K562 (cell line): ENCODE measurements at regions not wholly inside any gene's neighbourhood (a gene's known extent, or its start where the extent isn't known, plus 50 kb on each side); places are given as distances from the start of the nearest gene placed in this dataset.

Experiments used
- ATAC-seq: fragments of 200-7000 bp; cut with Tn5 transposase; 3 replicates; pipeline ENCODE4 v1.9.1; 2020; ENCODE audit warnings: moderate library complexity
- BruUV-seq: library from RNA; stranded (reverse); fragments of 400-500 nt; replicated peaks from 2 replicates; lab custom pipeline; 2021; lab: Mats Ljungman, UMichigan
- CTCF ChIA-PET: fragments of 300-600 bp; formaldehyde crosslinking; extraction: SDS; loops from one replicate; lab custom pipeline; 2021; ENCODE audit warnings: low intra/inter-chr PET ratio; lab: Yijun Ruan, JAX
- POLR2A ChIA-PET: fragments of 300-600, 350-650 bp; sonication (Branson Sonifier 250); formaldehyde crosslinking; extraction: SDS; loops from one replicate; lab custom pipeline; 2021; ENCODE audit warnings: antibody characterized with exemption, inconsistent platforms; lab: Yijun Ruan, JAX
- DNase-seq, 4 experiments: peaks; one replicate each; pipeline versions ENCODE4 v3.0.0 to v3.0.0-alpha.2; 2011 to 2018; ENCODE audit warnings: low spot score in 3 of 4, mixed read lengths in 3 of 4; ENCODE audit errors: extremely low read depth in 1 of 4
- FAIRE-seq: peaks from 2 replicates; lab custom pipeline; 2011; peaks lifted over from hg19 to GRCh38; lab: Jason Lieb, UNC
- H2AFZ ChIP-seq: 2 replicates; pipeline ENCODE4 v1.6.0; 2011; ENCODE audit warnings: low read depth, low read length, control low read depth, inconsistent platforms
- H3K27ac ChIP-seq: fragments of 200-600 bp; 3 replicates; pipeline ENCODE4 v1.8.0; 2011; ENCODE audit warnings: low read depth, mild to moderate bottlenecking, control low read depth, inconsistent platforms, low read length, moderate library complexity, mixed read lengths; ENCODE audit errors: extremely low read depth
- H3K27me3 ChIP-seq, 2 experiments: fragments of 300-600 bp in 1 of 2; 2 replicates in 1 of 2; 3 replicates in 1 of 2; pipeline versions ENCODE4 v1.6.0 to v1.8.0; 2011; ENCODE audit warnings: inconsistent platforms in 2 of 2, low read length in 2 of 2, mild to moderate bottlenecking in 1 of 2, mixed read lengths in 1 of 2, moderate library complexity in 1 of 2; ENCODE audit not compliant: control insufficient read depth in 2 of 2, insufficient read depth in 2 of 2
- H3K36me3 ChIP-seq: fragments of 300-600 bp; 3 replicates; pipeline ENCODE4 v1.8.0; 2011; ENCODE audit warnings: mild to moderate bottlenecking, low read length, inconsistent platforms; ENCODE audit not compliant: control insufficient read depth, insufficient read depth
- H3K4me1 ChIP-seq, 2 experiments: fragments of 200-600 bp in 1 of 2; replicated peaks in 1 of 2; 2 replicates in 1 of 2; 3 replicates in 1 of 2; pipeline versions ENCODE4 v1.5.1 to v1.8.0; 2011; ENCODE audit warnings: inconsistent platforms in 2 of 2, low read length in 2 of 2, mild to moderate bottlenecking in 1 of 2, mixed read lengths in 1 of 2, moderate library complexity in 1 of 2; ENCODE audit not compliant: control insufficient read depth in 2 of 2, insufficient read depth in 2 of 2
- H3K4me2 ChIP-seq: 2 replicates; pipeline ENCODE4 v1.6.1; 2011; ENCODE audit warnings: low read length, control low read depth, inconsistent platforms, mixed read lengths; ENCODE audit not compliant: insufficient read depth
- H3K4me3 ChIP-seq: fragments of 200-600 bp; sonication (generic), shearing (Covaris generic); 2 replicates; pipeline ENCODE4 v1.5.1; 2016; ENCODE audit warnings: control low read depth, inconsistent platforms
- H3K79me2 ChIP-seq: fragments of 200-600 bp; 3 replicates; pipeline ENCODE4 v1.8.0; 2011; ENCODE audit warnings: low read length, inconsistent platforms; ENCODE audit not compliant: control insufficient read depth, insufficient read depth
- H3K9ac ChIP-seq, 2 experiments: 2 replicates each; pipeline versions ENCODE4 v1.6.0 to v1.6.1; 2011; ENCODE audit warnings: low read depth in 2 of 2, low read length in 2 of 2, control low read depth in 1 of 2, inconsistent platforms in 1 of 2, mild to moderate bottlenecking in 1 of 2, mixed read lengths in 1 of 2; ENCODE audit not compliant: insufficient read depth in 1 of 2
- H3K9me1 ChIP-seq: one replicate; pipeline ENCODE4 v1.6.0; 2011; ENCODE audit warnings: inconsistent platforms, mild to moderate bottlenecking, low read length, moderate library complexity; ENCODE audit not compliant: control insufficient read depth, insufficient read depth
- H3K9me3 ChIP-seq: replicated peaks from 2 replicates; pipeline ENCODE4 v1.5.1; 2011; ENCODE audit warnings: low read depth, low read length, inconsistent platforms; ENCODE audit not compliant: control insufficient read depth, insufficient read depth
- H4K20me1 ChIP-seq: replicated peaks from 2 replicates; pipeline ENCODE4 v1.6.1; 2011; ENCODE audit warnings: low read length, inconsistent platforms, mixed read lengths; ENCODE audit not compliant: control insufficient read depth, insufficient read depth
- ADNP ChIP-seq: fragments of 200-800 bp; sonication (Bioruptor generic); IDR thresholded peaks from 2 replicates; pipeline ENCODE4 v1.6.1; 2016; ENCODE audit warnings: missing genetic modification characterization, missing compliant biosample characterization
- E2F1 ChIP-seq: sonication (generic); formaldehyde crosslinking; IDR thresholded peaks from 2 replicates; pipeline ENCODE4 v1.8.1; 2023; ENCODE audit warnings: mild to moderate bottlenecking, missing genetic modification reagents, moderate library complexity
- ETV5 ChIP-seq: sonication (generic); formaldehyde crosslinking; IDR thresholded peaks from 2 replicates; pipeline ENCODE4 v1.4.0; 2020; ENCODE audit warnings: low read depth, mild to moderate bottlenecking, missing genetic modification reagents
- FOXP1 ChIP-seq: sonication (generic); formaldehyde crosslinking; IDR thresholded peaks from 2 replicates; pipeline ENCODE4 v1.8.0; 2022; ENCODE audit warnings: mild to moderate bottlenecking, missing genetic modification reagents
- MCM7 ChIP-seq, 2 experiments: fragments of 450-650 bp; IDR thresholded peaks; 2 replicates each; pipeline ENCODE4 v1.6.1; 2016 to 2018
- SMARCA5 ChIP-seq: fragments of 450-650 bp; IDR thresholded peaks from 2 replicates; pipeline ENCODE4 v1.6.1; 2016
- SNAPC5 ChIP-seq: fragments of 250-450 bp; sonication (Bioruptor Pico); IDR thresholded peaks from 2 replicates; pipeline ENCODE4 v1.8.0; 2021; ENCODE audit warnings: moderate library complexity, mild to moderate bottlenecking, inconsistent platforms
- TCF3 ChIP-seq: sonication (generic); formaldehyde crosslinking; IDR thresholded peaks from 2 replicates; pipeline ENCODE4 v1.4.0; 2020; ENCODE audit warnings: mild to moderate bottlenecking, missing genetic modification reagents
- ZBTB17 ChIP-seq: fragments of 450-650 bp; formaldehyde crosslinking; IDR thresholded peaks from 2 replicates; pipeline ENCODE4 v1.4.0; 2020; ENCODE audit warnings: mild to moderate bottlenecking
- ZNF311 ChIP-seq: fragments of 250-450 bp; sonication (Bioruptor Pico); IDR thresholded peaks from 2 replicates; pipeline ENCODE4 v1.4.0; 2020; ENCODE audit warnings: mild to moderate bottlenecking, moderate library complexity
- ZNF518B ChIP-seq: fragments of 250-450 bp; sonication (Bioruptor Pico); IDR thresholded peaks from 2 replicates; pipeline ENCODE4 v1.5.0; 2021; ENCODE audit warnings: mild to moderate bottlenecking, moderate library complexity
- ZNF668 ChIP-seq: fragments of 250-450 bp; sonication (Bioruptor Pico); IDR thresholded peaks from 2 replicates; pipeline ENCODE4 v1.8.0; 2022; ENCODE audit warnings: mild to moderate bottlenecking, inconsistent platforms
- WGBS: fragments of 100-300 bp; shearing (Covaris generic); methylation state at CpG from one replicate; pipeline ENCODE4 v1.1.6; 2016; ENCODE audit warnings: low coverage, mixed read lengths; ENCODE audit not compliant: insufficient coverage; ENCODE audit errors: missing lambda C conversion rate; 5-methylcytosine and 5-hydroxymethylcytosine counted together
- in situ Hi-C: fragments of 300-500 bp; cut with MboI; formaldehyde crosslinking; loops from 4 replicates; pipeline ENCODE4 v1.15.0; 2018; ENCODE audit warnings: inconsistent platforms, mixed read lengths
- intact Hi-C: fragments of 100-400 bp; cut with micrococcal nuclease; formaldehyde crosslinking; loops from 2 replicates; pipeline ENCODE4 v1.14.2; 2022

DNA sequence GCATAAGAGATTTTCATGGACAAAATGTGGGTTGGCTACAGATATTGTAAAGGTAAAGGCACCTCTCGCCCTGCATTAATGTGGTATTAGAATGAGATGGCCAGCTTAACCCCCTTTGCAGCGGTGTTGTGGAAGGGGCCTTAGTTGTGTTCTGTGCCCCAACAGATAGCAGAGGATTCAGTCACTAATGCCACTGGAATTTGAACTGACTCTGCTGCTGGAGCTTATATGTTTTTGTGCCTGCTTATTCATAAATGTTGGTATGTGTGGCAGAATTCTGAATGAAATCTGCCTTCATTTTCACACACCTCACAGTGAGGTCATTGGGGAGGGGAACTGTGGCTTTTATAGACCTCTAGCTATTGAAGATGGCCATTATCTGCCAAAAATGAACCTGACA lies 90.7 kb upstream of the ITGA6 start:
- in situ Hi-C loops (no loop called here), intact Hi-C loops (no loop called here)
- Histone ChIP-seq H3K79me2 (no peaks in the 10 kb centered on the region), H3K9ac (no peak overlapping the region), H3K4me2 (no peak overlapping the region), H4K20me1 (no peaks in the 10 kb centered on the region), H3K4me3 (no peak overlapping the region), H3K27me3 (peaks cover 0 to 5% of the 10 kb centered on the region in 2 experiments; a peak in 1 of 5 replicates), H2AFZ (no peak overlapping the region)
- DNase-seq, result no peak
- FAIRE-seq, result no peak
- WGBS, result 6% methylated on average over 1 of the region's 2 CpGs
- POLR2A ChIA-PET, result interaction anchor here (0.6 to 0.8 kb wide), 2 partner anchors 87 to 129 kb away, joined by 3 to 4 read pairs; no protein-coding TSS in a partner anchor
- TF ChIP-seq TCF3 (CRISPR knock-in tag) (no peak), SNAPC5 (CRISPR knock-in tag) (no peak), ADNP (tag) (no peak), FOXP1 (CRISPR knock-in tag) (no peak)
- TF ChIP-seq, all 486 proteins: peak for 0
- CTCF ChIA-PET, result interaction anchor here (0.6 to 0.7 kb wide), 2 partner anchors 318 to 577 kb away, joined by 3 to 4 read pairs; no protein-coding TSS in a partner anchor
- H3K27ac ChIP-seq, result no peak overlapping the region
- no peaks in the 10 kb centered on the region for H3K9me3 ChIP-seq
- no peaks in the 10 kb centered on the region for H3K9me1 ChIP-seq
- BruUV-seq, result no TSS peak
- H3K4me1 ChIP-seq, result no peaks in the 10 kb centered on the region
- no peak for ATAC-seq
- no peaks in the 10 kb centered on the region for H3K36me3 ChIP-seq

DNA sequence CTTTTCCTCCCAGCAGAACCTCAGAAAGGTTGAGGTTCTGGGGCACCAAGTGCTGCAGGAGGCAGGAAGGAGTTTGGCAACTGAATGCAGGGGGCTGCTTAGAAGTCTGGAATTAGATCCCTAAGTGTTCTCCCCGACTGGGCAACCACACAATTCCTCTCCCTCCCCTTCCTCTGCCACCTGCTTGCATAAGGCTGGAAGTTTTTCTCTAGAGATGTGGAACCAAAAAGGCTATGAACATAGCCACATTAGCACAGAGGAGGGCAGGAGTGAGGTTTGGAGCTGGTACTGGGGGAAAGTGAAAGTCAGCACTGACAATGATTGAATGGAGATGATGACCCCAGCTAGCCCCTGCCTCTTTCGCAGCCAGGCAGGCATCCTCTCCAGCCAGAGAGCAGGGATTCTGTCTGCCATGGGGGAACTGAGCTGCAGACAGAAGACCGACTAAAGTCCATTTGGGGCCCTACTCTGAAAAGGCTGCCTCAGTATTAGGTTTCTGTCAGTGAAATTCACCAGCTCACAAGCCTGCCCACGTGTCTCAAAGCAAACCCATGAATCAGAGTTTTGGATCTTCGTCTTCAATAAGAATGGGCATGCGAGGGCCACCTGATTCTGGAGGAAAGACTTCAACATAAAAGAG lies 87.9 kb upstream of the ITGA6 start:
- no peaks in the 10 kb centered on the region for H4K20me1 ChIP-seq
- no peak overlapping the region for H3K4me3 ChIP-seq
- no peaks in the 10 kb centered on the region for H3K79me2 ChIP-seq
- FAIRE-seq, result no peak
- no peaks in the 10 kb centered on the region for H3K9me3 ChIP-seq
- no peaks in the 10 kb centered on the region for H3K36me3 ChIP-seq
- in situ Hi-C loops (no loop called here), intact Hi-C loops (no loop called here)
- H3K9ac ChIP-seq, result no peak overlapping the region
- peaks cover 5% of the 10 kb centered on the region in 2 experiments; a peak in 2 of 5 replicates for H3K27me3 ChIP-seq
- H3K9me1 ChIP-seq, result no peaks in the 10 kb centered on the region
- no TSS peak for BruUV-seq
- ChIA-PET POLR2A (interaction anchor here (0.6 to 0.7 kb wide), 2 partner anchors 373 to 755 kb away, joined by 4 read pairs; no protein-coding TSS in a partner anchor), CTCF (no interaction called here)
- H3K27ac ChIP-seq, result no peak overlapping the region
- no peak overlapping the region for H2AFZ ChIP-seq
- no peak overlapping the region for H3K4me2 ChIP-seq
- no peaks in the 10 kb centered on the region for H3K4me1 ChIP-seq
- 0% methylated on average over 6 of the region's 6 CpGs for WGBS
- no peak for DNase-seq
- no peak for ATAC-seq
- TF ChIP-seq ZNF518B (CRISPR knock-in tag), result no peak
- TF ChIP-seq E2F1 (CRISPR knock-in tag), result no peak
- TF ChIP-seq SMARCA5, result no peak
- no peak for TF ChIP-seq ZBTB17 (CRISPR knock-in tag)
- TF ChIP-seq MCM7 (IDR thresholded peaks at IDR 0.05), result no peak
- TF ChIP-seq ZNF311 (CRISPR knock-in tag), result no peak
- no peak for TF ChIP-seq ZNF668 (CRISPR knock-in tag)
- TF ChIP-seq ETV5 (CRISPR knock-in tag), result no peak
